Mesothelial cell of epicardium (in vitro differentiated cells): ENCODE measurements at regions not wholly inside any gene's neighbourhood (a gene's known extent, or its start where the extent isn't known, plus 50 kb on each side); places are given as distances from the start of the nearest gene placed in this dataset.

Experiments
- DNase-seq, 2 experiments: peaks; one replicate each; pipeline ENCODE4 v3.0.0; 2021; ENCODE audit warnings: low spot score in 2 of 2; ENCODE audit not compliant: unreplicated experiment in 2 of 2
- H3K27ac Mint-ChIP-seq: 2 replicates; pipeline ENCODE4 v1.8.0; 2021; ENCODE audit warnings: mixed read lengths
- H3K27me3 Mint-ChIP-seq: 2 replicates; pipeline ENCODE4 v1.8.0; 2021; ENCODE audit warnings: low read depth, mixed read lengths
- H3K36me3 Mint-ChIP-seq: 2 replicates; pipeline ENCODE4 v1.8.0; 2021; ENCODE audit warnings: mixed read lengths
- H3K4me1 Mint-ChIP-seq: 2 replicates; pipeline ENCODE4 v1.8.0; 2021; ENCODE audit warnings: mixed read lengths
- H3K4me3 Mint-ChIP-seq: 2 replicates; pipeline ENCODE4 v1.8.0; 2021; ENCODE audit warnings: mild to moderate bottlenecking, moderate library complexity, mixed read lengths
- H3K9me3 Mint-ChIP-seq: 2 replicates; pipeline ENCODE4 v1.8.0; 2021; ENCODE audit warnings: mixed read lengths
- CTCF ChIP-seq: fragments of 200-600 bp; sonication (generic); IDR thresholded peaks from one replicate; pipeline ENCODE4 v1.5.0; 2021; ENCODE audit warnings: antibody characterized with exemption; ENCODE audit not compliant: unreplicated experiment

GRCh38 chr1:25094995-25095394 is 137.3 kb downstream of the SYF2 start:
- Mint-ChIP-seq H3K9me3 (peaks cover 6% of the 10 kb centered on the region), H3K4me3 (no peak overlapping the region), H3K4me1 (peaks cover 3% of the 10 kb centered on the region), H3K27me3 (peaks cover 29% of the 10 kb centered on the region), H3K27ac (no peak overlapping the region), H3K36me3 (no peaks in the 10 kb centered on the region)
- TF ChIP-seq CTCF = no peak
- DNase-seq = no peak

- no peak for TF ChIP-seq CTCF
- Mint-ChIP-seq H3K36me3 (no peaks in the 10 kb centered on the region), H3K4me3 (no peak overlapping the region), H3K27ac (no peak overlapping the region), H3K27me3 (peaks cover 25% of the 10 kb centered on the region), H3K4me1 (no peaks in the 10 kb centered on the region), H3K9me3 (peaks cover 6% of the 10 kb centered on the region)
- DNase-seq = no peak
Measured at GRCh38 chr1:25094229-25094628, 138.1 kb downstream of the SYF2 start.

GRCh38 chr1:25091658-25092057 is 140.6 kb downstream of the SYF2 start:
- TF ChIP-seq CTCF = no peak

GRCh38 chr1:25090707-25091422 is 141.4 kb downstream of the SYF2 start:
- H3K36me3 Mint-ChIP-seq = no peaks in the 10 kb centered on the region
- no peak overlapping the region for H3K27ac Mint-ChIP-seq
- H3K27me3 Mint-ChIP-seq = peaks cover 10% of the 10 kb centered on the region
- no peak for TF ChIP-seq CTCF
- no peak overlapping the region for H3K4me3 Mint-ChIP-seq
- no peaks in the 10 kb centered on the region for H3K4me1 Mint-ChIP-seq
- no peak for DNase-seq
- peaks cover 2% of the 10 kb centered on the region for H3K9me3 Mint-ChIP-seq

More at GRCh38 chr1:25091658-25092057, 140.6 kb downstream of the SYF2 start:
- Mint-ChIP-seq H3K27me3 (peaks cover 12% of the 10 kb centered on the region), H3K9me3 (peaks cover 6% of the 10 kb centered on the region), H3K4me1 (no peaks in the 10 kb centered on the region), H3K27ac (no peak overlapping the region), H3K4me3 (no peak overlapping the region), H3K36me3 (no peaks in the 10 kb centered on the region)
- DNase-seq = no peak

- Mint-ChIP-seq H3K4me3 (no peak overlapping the region), H3K36me3 (no peaks in the 10 kb centered on the region), H3K9me3 (no peaks in the 10 kb centered on the region), H3K4me1 (no peaks in the 10 kb centered on the region), H3K27me3 (peaks cover 14% of the 10 kb centered on the region), H3K27ac (no peak overlapping the region)
- no peak for TF ChIP-seq CTCF
- no peak for DNase-seq
Measured at GRCh38 chr1:25089772-25090171, 142.5 kb downstream of the SYF2 start.

- no peak for DNase-seq
- Mint-ChIP-seq H3K4me3 (no peak overlapping the region), H3K27ac (no peak overlapping the region), H3K4me1 (no peaks in the 10 kb centered on the region), H3K9me3 (no peaks in the 10 kb centered on the region), H3K36me3 (no peaks in the 10 kb centered on the region), H3K27me3 (peaks cover 14% of the 10 kb centered on the region)
- TF ChIP-seq CTCF = no peak
Measured at GRCh38 chr1:25088946-25089345, 143.4 kb downstream of the SYF2 start.
